ENCODE measurements at regions not wholly inside any gene's neighbourhood (a gene's known extent, or its start where the extent isn't known, plus 50 kb on each side); places are given as distances from the start of the nearest gene placed in this dataset.

GRCh38 chr2:30310371-30310770 lies 79.0 kb downstream of the LBH start:
- DNase-seq (ENCODE audit: low read depth in 2 of 2): no peak

GRCh38 chr2:30310955-30311354 lies 79.6 kb downstream of the LBH start:
- no peak for DNase-seq (ENCODE audit: low read depth in 2 of 2)

- DNase-seq (ENCODE audit: low read depth in 2 of 2): no peak
These were observed 80.4 kb downstream of the LBH start for GRCh38 chr2:30311711-30312110.

- DNase-seq (ENCODE audit: low read depth in 2 of 2): no peak
These were observed 81.6 kb downstream of the LBH start for GRCh38 chr2:30312916-30313315.

GRCh38 chr2:30314981-30315380 lies 83.6 kb downstream of the LBH start:
- DNase-seq (ENCODE audit: low read depth in 2 of 2): no peak

GRCh38 chr2:30315391-30316063 lies 84.2 kb downstream of the LBH start:
- no peak for DNase-seq (ENCODE audit: low read depth in 2 of 2)

GRCh38 chr2:30316408-30316807 lies 85.1 kb downstream of the LBH start:
- DNase-seq (ENCODE audit: low read depth in 2 of 2): no peak

GRCh38 chr2:30318987-30319782 lies 87.9 kb downstream of the LBH start:
- DNase-seq (ENCODE audit: low read depth in 2 of 2): no peak

GRCh38 chr2:30321466-30321865 lies 90.1 kb downstream of the LBH start:
- no peak for DNase-seq (ENCODE audit: low read depth in 2 of 2)

- DNase-seq (ENCODE audit: low read depth in 2 of 2): no peak
These were observed 92.2 kb downstream of the LBH start for GRCh38 chr2:30323499-30323898.

GRCh38 chr2:30324245-30324908 lies 93.0 kb downstream of the LBH start:
- no peak for DNase-seq (ENCODE audit: low read depth in 2 of 2)

GRCh38 chr2:30325600-30326328 lies 94.4 kb downstream of the LBH start:
- no peak for DNase-seq (ENCODE audit: low read depth in 2 of 2)

GRCh38 chr2:30326497-30326896 lies 95.2 kb downstream of the LBH start:
- DNase-seq (ENCODE audit: low read depth in 2 of 2): no peak

GRCh38 chr2:30331038-30331437 lies 99.7 kb downstream of the LBH start:
- DNase-seq (ENCODE audit: low read depth in 2 of 2): no peak

- no peak for DNase-seq (ENCODE audit: low read depth in 2 of 2)
These were observed 100.5 kb downstream of the LBH start for GRCh38 chr2:30331869-30332268.

- peak in 1 of 2 donors; percentile 22 for DNase-seq (ENCODE audit: low read depth in 2 of 2)
These were observed 101.6 kb downstream of the LBH start for GRCh38 chr2:30332791-30333453.

- no peak for DNase-seq (ENCODE audit: low read depth in 2 of 2)
These were observed 103.5 kb downstream of the LBH start for GRCh38 chr2:30334762-30335363.

GRCh38 chr2:30336084-30336483 lies 104.8 kb downstream of the LBH start:
- DNase-seq (ENCODE audit: low read depth in 2 of 2): no peak

- peak in 1 of 2 donors; percentile 53 for DNase-seq (ENCODE audit: low read depth in 2 of 2)
These were observed 105.9 kb downstream of the LBH start for GRCh38 chr2:30336978-30337841.

- no peak for DNase-seq (ENCODE audit: low read depth in 2 of 2)
These were observed 107.1 kb downstream of the LBH start for GRCh38 chr2:30338475-30338874.
